Activated T-cell treated with anti-CD3 and anti-CD28 coated beads, Interleukin-2, amount 50 U/mL, for 72 hours (primary cell): ENCODE measurements at regions not wholly inside any gene's neighbourhood (a gene's known extent, or its start where the extent isn't known, plus 50 kb on each side); places are given as distances from the start of the nearest gene placed in this dataset.

Experiments used
- ATAC-seq, 2 donors: fragments of 150-1000 bp; cut with Tn5 transposase; replicated peaks in 1 of 2; 2 replicates each; pipeline ENCODE4 v1.10.0; 2021; ENCODE audit warnings: moderate library complexity in 2 of 2, mild to moderate bottlenecking in 1 of 2
- DNase-seq, 2 donors: peaks; one replicate each; pipeline ENCODE4 v3.0.0; 2021 to 2022; ENCODE audit warnings: mixed read lengths in 1 of 2
- H3K27ac Mint-ChIP-seq: one replicate; pipeline ENCODE4 v1.8.0; 2022; ENCODE audit warnings: mild to moderate bottlenecking, moderate library complexity, mixed read lengths
- H3K27me3 Mint-ChIP-seq: one replicate; pipeline ENCODE4 v1.8.0; 2022; ENCODE audit warnings: low read depth, mixed read lengths
- H3K36me3 Mint-ChIP-seq, 2 donors: one replicate each; pipeline ENCODE4 v1.8.0; 2022; ENCODE audit warnings: mixed read lengths in 2 of 2, mild to moderate bottlenecking in 1 of 2; ENCODE audit not compliant: insufficient read depth in 2 of 2
- H3K4me1 Mint-ChIP-seq: one replicate; pipeline ENCODE4 v1.8.0; 2022; ENCODE audit warnings: low read depth, mixed read lengths
- H3K4me3 Mint-ChIP-seq, 2 donors: one replicate each; pipeline ENCODE4 v1.8.0; 2022; ENCODE audit warnings: mild to moderate bottlenecking in 2 of 2, mixed read lengths in 2 of 2, moderate library complexity in 2 of 2
- H3K9me3 Mint-ChIP-seq, 2 donors: one replicate each; pipeline ENCODE4 v1.8.0; 2022; ENCODE audit warnings: mixed read lengths in 2 of 2

- peaks cover 0 to 9% of the 10 kb centered on the region in 2 donors for H3K9me3 Mint-ChIP-seq
- H3K36me3 Mint-ChIP-seq = no peaks in the 10 kb centered on the region
- no peak for DNase-seq
Observed at GRCh38 chr3:73745526-73746191, 120.9 kb upstream of the PDZRN3 start.

GRCh38 chr3:73743551-73743950 is 118.8 kb upstream of the PDZRN3 start:
- peaks cover 0 to 9% of the 10 kb centered on the region in 2 donors for H3K9me3 Mint-ChIP-seq
- no peak overlapping the region for H3K27ac Mint-ChIP-seq
- no peaks in the 10 kb centered on the region for H3K36me3 Mint-ChIP-seq
- ATAC-seq = no peak
- no peaks in the 10 kb centered on the region for H3K27me3 Mint-ChIP-seq
- no peak for DNase-seq
- H3K4me1 Mint-ChIP-seq = no peaks in the 10 kb centered on the region
- no peak overlapping the region for H3K4me3 Mint-ChIP-seq

More at GRCh38 chr3:73745526-73746191, 120.9 kb upstream of the PDZRN3 start:
- Mint-ChIP-seq H3K4me3 (no peak overlapping the region), H3K27ac (no peak overlapping the region), H3K27me3 (no peaks in the 10 kb centered on the region), H3K4me1 (no peaks in the 10 kb centered on the region)
- ATAC-seq = no peak

GRCh38 chr3:73739791-73740453 is 115.2 kb upstream of the PDZRN3 start:
- Mint-ChIP-seq H3K27me3 (no peaks in the 10 kb centered on the region), H3K27ac (no peak overlapping the region), H3K9me3 (peaks cover 0 to 9% of the 10 kb centered on the region in 2 donors), H3K36me3 (no peaks in the 10 kb centered on the region), H3K4me3 (no peak overlapping the region), H3K4me1 (no peaks in the 10 kb centered on the region)
- no peak for ATAC-seq
- no peak for DNase-seq

DNA sequence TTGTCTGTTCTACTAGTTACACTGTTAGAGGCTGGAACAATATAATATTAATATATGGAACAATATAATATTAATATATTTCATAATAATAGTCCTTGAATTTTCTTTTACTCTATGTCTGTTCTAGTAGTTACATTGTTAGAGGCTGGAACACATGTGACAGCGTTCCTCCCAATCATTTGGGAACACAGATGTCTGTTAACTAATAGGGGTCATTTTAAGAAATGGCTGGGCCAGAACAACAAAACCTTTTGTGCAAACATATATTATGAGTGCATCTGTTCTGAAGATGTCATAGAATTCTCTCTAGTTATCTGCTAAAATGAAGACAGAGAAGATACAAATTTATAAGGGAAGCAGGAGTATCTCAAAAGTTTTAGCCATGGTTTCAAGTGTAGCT is 114.0 kb upstream of the PDZRN3 start:
- DNase-seq = no peak
- Mint-ChIP-seq H3K4me1 (no peaks in the 10 kb centered on the region), H3K9me3 (peaks cover 0 to 9% of the 10 kb centered on the region in 2 donors), H3K4me3 (no peak overlapping the region), H3K36me3 (no peaks in the 10 kb centered on the region), H3K27me3 (no peaks in the 10 kb centered on the region), H3K27ac (no peak overlapping the region)
- no peak for ATAC-seq

- no peak for DNase-seq
- Mint-ChIP-seq H3K4me3 (no peak overlapping the region), H3K27ac (no peak overlapping the region), H3K36me3 (no peaks in the 10 kb centered on the region), H3K27me3 (no peaks in the 10 kb centered on the region), H3K4me1 (no peaks in the 10 kb centered on the region), H3K9me3 (peaks cover 4% of the 10 kb centered on the region in 2 donors)
- no peak for ATAC-seq
Observed at GRCh38 chr3:73734211-73735089, 109.7 kb upstream of the PDZRN3 start.

- ATAC-seq = no peak
- no peaks in the 10 kb centered on the region for H3K27me3 Mint-ChIP-seq
- H3K27ac Mint-ChIP-seq = no peak overlapping the region
- H3K9me3 Mint-ChIP-seq = peaks cover 4% of the 10 kb centered on the region in 2 donors
- H3K4me3 Mint-ChIP-seq = no peak overlapping the region
- DNase-seq = no peak
- no peaks in the 10 kb centered on the region for H3K4me1 Mint-ChIP-seq
- no peaks in the 10 kb centered on the region for H3K36me3 Mint-ChIP-seq
Observed at GRCh38 chr3:73733746-73734145, 109.0 kb upstream of the PDZRN3 start.

DNA sequence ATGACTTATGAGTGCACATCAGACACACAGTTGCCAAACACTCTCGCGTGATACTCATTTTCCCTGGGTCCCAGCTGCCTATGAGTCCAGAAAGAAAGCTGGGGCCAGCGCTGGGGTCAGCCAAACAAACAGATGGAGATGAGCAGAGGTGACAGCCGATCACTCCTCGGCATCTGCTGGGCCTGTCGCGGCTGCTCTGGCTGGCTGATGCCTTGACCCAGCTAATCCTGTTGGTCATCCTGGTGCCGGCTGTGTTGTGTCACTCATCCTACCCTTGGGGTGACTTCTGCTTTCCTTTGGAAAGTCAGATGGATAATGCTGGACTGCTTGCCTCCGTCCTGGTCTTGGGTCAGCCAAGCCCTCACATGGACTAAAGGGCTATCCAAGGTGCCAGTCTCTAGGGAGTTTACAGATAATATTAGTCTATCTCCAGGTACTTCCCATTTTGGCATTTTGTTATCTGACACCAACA is 105.3 kb upstream of the PDZRN3 start:
- no peaks in the 10 kb centered on the region for H3K27me3 Mint-ChIP-seq
- H3K27ac Mint-ChIP-seq = no peak overlapping the region
- H3K36me3 Mint-ChIP-seq = no peaks in the 10 kb centered on the region
- no peak overlapping the region for H3K4me3 Mint-ChIP-seq
- no peak for ATAC-seq
- no peak for DNase-seq
- H3K4me1 Mint-ChIP-seq = no peaks in the 10 kb centered on the region
- H3K9me3 Mint-ChIP-seq = peaks cover 0 to 4% of the 10 kb centered on the region in 2 donors

DNA sequence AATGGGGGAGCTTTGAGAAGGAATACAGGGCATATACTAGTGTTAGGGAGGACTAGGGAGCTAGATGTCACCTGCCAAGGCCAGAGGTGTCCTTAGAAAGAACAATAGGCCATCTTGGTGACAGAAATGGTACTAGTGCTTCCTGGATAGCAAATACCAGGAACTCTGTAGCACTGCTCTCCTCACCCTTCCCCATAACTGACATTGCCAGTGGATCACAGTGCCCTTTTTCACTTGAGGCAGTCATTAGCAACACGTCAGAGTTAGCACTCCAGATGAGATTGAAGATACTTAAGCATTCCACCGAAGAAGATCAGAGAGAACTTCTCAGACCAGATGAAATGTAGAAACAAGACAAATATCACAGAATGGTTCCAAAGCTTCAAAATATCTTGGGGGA is 103.1 kb upstream of the PDZRN3 start:
- no peak for DNase-seq
- Mint-ChIP-seq H3K9me3 (peaks cover 0 to 4% of the 10 kb centered on the region in 2 donors), H3K36me3 (no peaks in the 10 kb centered on the region), H3K4me1 (no peaks in the 10 kb centered on the region), H3K4me3 (no peak overlapping the region), H3K27ac (no peak overlapping the region), H3K27me3 (no peaks in the 10 kb centered on the region)
- ATAC-seq = no peak

DNA sequence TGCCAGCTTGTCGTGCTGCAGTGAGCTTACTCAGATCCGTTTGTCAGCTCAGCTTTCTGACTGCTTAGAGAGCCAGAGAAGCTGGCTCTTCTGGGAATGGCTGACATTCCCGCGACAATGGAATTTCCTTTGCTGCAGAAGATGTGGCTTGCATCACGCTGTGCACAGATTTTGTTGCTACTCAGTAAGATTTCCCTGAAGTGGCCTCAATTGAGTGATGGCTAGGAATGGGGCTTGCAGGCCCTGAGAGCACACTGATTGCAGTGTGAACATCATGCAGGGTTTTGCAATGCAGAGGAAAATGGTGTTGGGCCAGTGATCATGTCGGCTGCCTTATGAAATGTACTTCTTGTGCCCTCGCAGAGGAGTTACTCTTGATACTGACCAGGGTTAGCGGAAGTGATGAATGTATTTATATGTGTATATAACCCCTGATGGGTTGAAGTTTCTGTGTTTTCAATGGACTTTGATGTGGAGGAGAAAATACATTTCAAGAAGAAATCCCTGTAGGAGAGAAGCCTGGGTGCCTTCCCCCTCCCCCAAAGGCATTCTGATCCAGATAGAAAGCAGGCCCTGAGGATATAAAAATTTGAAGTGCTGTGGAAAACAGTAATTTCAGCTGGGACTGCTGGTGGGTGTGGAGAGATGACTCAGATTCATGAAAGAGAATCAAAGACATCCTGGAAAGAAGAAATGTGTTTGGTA is 102.5 kb upstream of the PDZRN3 start:
- DNase-seq (no peak), ATAC-seq (no peak)
- Mint-ChIP-seq H3K36me3 (no peaks in the 10 kb centered on the region), H3K9me3 (peaks cover 0 to 2% of the 10 kb centered on the region in 2 donors), H3K27me3 (no peaks in the 10 kb centered on the region), H3K4me3 (no peak overlapping the region), H3K4me1 (no peaks in the 10 kb centered on the region), H3K27ac (no peak overlapping the region)

GRCh38 chr3:73723596-73723995 is 98.9 kb upstream of the PDZRN3 start:
- Mint-ChIP-seq H3K36me3 (no peaks in the 10 kb centered on the region), H3K27me3 (no peaks in the 10 kb centered on the region), H3K4me3 (no peak overlapping the region), H3K4me1 (no peaks in the 10 kb centered on the region), H3K9me3 (no peaks in the 10 kb centered on the region), H3K27ac (no peak overlapping the region)
- ATAC-seq (no peak), DNase-seq (no peak)

GRCh38 chr3:73719861-73720260 is 95.1 kb upstream of the PDZRN3 start:
- H3K4me1 Mint-ChIP-seq = no peaks in the 10 kb centered on the region
- DNase-seq (no peak), ATAC-seq (no peak)
- H3K27ac Mint-ChIP-seq = no peak overlapping the region
- H3K27me3 Mint-ChIP-seq = no peaks in the 10 kb centered on the region
- H3K4me3 Mint-ChIP-seq = no peak overlapping the region
- no peaks in the 10 kb centered on the region for H3K36me3 Mint-ChIP-seq
- H3K9me3 Mint-ChIP-seq = no peaks in the 10 kb centered on the region

DNA sequence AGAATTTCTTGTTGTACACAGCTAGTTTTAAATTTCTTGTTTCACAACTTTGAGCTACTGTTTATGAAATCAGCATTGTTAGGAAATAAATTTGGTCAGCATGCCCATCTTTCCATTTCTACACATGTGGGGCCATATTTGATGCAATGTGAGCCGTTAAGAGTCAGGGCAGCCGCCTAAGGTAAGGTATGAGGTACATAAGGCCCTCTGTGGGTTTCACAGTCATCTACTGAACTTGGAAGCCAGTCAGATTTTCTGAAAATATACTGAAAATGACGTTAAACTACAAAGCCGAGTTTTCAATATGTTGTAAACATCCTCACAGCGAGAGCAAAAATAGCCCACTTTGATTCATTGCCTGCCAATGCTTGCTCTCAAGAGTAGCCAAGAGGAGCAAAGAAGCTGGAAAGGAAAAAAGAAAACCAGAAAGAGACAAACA is 94.7 kb upstream of the PDZRN3 start:
- Mint-ChIP-seq H3K9me3 (no peaks in the 10 kb centered on the region), H3K36me3 (no peaks in the 10 kb centered on the region), H3K4me3 (no peak overlapping the region), H3K27me3 (no peaks in the 10 kb centered on the region), H3K27ac (no peak overlapping the region), H3K4me1 (no peaks in the 10 kb centered on the region)
- ATAC-seq = no peak
- DNase-seq = no peak
